GM18499 (cell line): ENCODE measurements at regions not wholly inside any gene's neighbourhood (a gene's known extent, or its start where the extent isn't known, plus 50 kb on each side); places are given as distances from the start of the nearest gene placed in this dataset.

ENCODE experiments used
- ATAC-seq: cut with Tn5 transposase; IDR thresholded peaks from one replicate; pipeline ENCODE4 v1.9.1; 2021; ENCODE audit warnings: moderate number of reproducible peaks; ENCODE audit not compliant: insufficient read depth, unreplicated experiment

DNA sequence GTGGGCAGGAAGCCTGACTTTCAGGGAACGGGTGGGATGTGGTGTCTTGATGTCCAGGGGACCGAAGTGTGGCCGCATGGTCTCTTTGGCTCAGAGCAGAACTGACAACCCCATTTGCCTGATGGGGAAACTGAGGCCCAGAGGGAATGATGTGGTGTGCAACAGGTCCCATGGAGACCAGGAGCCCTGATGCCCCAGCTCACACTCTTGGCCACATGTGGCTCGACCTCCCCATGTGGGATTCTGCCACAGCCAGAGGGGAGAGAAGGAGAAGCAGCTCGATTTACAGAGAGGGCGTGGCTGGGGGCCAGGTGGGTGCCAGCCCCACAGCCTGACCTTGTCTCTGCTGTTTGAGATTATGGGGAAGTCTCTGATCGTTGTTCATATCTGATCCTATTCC is 128.1 kb downstream of the TEX29 start:
- ATAC-seq: no peak

DNA sequence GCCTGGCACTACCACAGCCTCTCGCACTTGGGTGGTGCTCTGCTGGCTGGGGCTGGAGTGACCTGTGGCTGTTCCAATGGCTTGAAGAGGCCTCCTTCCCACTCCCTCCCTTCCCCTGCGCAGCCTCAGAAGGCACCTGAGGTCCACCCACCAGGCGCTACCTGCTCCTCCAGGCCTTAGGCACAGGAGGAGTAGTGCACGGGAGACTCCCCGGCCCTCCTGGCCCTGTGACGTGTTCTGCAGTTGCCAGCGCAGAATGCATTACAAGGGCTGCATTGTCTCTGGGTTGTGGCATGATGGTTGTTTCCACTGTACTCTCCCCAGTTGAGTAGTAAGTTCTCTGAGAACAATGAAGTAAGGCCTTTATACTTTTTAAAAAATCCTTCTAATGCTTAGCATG is 128.6 kb downstream of the TEX29 start:
- ATAC-seq: no peak

DNA sequence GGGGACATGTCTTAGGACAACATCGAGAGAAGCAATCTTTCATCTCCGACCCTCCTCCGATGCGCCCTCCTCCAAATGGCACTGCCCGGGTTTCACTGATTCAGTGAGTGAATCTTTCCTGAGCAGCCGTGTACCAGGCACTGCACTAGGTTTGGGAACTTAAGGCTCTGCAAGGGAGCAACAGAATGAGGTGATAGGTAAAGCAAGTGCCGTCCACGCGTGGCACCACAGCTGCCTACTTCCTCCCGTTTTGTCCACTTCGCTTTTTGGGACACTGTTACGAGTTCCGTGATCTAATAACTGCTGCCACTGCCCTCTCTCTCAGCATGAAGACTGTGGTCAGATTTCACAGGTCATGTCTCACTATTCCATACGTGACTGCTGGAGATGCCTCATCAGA is 131.0 kb downstream of the TEX29 start:
- ATAC-seq: no peak

DNA sequence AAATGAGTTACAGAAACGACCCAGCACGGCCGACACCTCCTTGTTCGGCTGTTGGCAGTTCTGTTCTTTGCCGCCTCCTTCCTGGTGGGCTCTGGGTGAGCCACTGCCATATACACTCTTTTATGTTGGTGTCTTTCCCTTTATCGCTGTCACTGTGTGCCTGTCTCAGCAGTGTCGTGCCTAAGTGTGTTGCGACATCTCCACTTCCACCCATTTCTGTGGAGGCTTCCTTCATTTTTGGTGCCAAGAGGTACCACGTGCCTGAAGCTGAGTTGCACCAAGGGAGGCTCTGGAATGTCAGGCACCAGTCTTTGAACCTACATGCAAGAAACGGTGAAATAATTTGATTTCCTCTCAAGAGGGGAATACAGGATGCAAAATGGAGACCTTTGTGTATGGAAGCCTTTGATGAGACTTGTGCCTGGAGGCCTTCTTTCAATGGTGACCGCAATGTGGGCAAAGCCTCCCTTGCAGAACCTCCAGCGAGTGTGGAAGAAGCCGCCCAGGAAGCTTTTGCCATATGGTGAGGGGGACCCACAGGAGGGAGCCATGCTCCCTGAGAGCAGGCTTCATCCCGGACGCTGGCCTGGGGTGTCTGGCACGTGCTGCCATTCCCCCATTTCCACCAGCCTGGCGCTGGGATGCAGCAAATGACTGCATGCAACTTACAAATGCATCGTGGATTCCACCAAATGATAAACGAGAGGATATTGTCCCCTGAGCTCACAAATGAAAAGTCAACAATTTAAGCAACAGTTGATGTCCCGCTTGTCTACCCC is 136.2 kb downstream of the TEX29 start:
- no peak for ATAC-seq

DNA sequence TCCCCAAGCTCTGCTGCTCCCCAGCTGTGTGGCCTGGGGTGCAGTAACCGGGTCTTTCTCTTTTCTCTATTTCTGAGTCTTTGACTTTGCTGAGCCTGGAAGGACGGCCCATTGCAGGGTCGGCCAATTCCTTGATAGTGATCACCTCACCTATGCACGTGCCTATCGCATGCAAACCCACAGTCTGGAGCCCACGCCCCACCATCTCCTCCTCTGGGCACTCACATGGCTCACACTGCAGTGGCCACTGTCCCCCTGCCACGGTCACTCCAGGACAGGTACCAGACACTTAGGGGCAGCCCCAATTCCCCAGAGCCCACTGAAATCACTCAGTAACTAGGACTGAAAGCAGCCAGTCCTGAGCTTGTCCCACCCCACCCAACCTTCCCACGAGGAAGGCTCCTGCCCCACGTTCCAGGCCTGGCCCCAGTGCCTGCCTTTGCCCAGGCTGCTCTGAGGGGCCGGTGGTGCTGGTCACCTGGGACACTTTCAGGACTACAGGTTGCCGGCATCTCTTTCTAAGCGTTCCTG is 137.6 kb downstream of the TEX29 start:
- no peak for ATAC-seq

DNA sequence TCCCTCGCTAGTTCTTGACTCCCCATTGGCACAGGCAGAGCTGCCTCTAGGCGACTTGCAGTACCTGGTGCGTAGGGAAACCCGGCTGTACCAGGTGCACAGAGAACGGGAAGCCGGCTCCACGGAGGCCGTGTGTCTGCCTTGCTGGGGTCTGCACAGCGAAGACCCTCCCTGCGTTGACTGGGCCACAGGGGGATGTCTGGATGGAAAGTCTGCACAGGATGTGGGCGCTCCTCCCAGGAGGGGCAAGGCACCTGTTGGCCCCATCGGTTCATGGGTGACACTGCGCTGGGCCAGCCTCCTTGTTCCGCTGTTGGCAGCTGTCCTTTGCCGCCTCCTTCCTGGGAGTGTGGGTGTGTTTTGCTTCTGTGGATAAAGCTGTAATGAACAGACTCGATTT is 138.3 kb downstream of the TEX29 start:
- no peak for ATAC-seq

DNA sequence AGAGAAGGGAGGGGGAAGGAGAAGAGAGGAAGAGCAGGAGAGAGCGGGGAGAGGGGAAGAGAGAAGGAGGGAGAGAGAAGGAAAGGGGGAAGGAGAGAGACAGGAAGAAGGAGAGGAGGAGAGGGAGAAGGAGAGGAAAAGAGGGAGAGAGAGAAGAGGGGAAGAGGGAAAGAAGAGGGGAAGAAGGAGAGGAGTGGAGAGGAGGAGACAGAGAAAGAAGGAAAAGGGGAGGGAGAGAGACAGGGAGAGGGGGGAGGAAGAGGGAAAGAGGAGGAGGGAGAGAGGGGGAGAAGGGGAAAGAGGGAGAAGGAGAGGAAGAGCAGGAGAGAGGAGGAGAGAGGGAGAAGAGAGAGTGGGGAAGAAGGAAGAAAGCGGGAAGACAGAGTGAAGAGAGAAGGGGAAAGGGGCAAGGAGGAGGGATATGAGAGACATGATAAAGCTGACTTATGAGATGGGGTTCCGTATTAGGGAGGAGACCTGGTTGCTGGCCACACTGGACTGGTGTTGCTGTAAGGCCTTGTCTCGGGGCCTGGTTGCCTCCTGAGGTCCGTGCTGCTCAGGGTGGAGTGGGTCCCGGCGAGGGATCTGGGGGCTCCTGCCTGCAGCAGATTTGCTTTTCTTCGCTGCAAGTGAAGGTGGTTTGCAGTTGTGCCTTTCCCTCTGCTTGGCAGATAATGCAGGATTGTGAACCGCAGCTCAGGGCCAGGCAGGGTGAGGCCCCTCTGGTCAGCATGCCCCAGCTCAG is 139.5 kb downstream of the TEX29 start:
- no peak for ATAC-seq

DNA sequence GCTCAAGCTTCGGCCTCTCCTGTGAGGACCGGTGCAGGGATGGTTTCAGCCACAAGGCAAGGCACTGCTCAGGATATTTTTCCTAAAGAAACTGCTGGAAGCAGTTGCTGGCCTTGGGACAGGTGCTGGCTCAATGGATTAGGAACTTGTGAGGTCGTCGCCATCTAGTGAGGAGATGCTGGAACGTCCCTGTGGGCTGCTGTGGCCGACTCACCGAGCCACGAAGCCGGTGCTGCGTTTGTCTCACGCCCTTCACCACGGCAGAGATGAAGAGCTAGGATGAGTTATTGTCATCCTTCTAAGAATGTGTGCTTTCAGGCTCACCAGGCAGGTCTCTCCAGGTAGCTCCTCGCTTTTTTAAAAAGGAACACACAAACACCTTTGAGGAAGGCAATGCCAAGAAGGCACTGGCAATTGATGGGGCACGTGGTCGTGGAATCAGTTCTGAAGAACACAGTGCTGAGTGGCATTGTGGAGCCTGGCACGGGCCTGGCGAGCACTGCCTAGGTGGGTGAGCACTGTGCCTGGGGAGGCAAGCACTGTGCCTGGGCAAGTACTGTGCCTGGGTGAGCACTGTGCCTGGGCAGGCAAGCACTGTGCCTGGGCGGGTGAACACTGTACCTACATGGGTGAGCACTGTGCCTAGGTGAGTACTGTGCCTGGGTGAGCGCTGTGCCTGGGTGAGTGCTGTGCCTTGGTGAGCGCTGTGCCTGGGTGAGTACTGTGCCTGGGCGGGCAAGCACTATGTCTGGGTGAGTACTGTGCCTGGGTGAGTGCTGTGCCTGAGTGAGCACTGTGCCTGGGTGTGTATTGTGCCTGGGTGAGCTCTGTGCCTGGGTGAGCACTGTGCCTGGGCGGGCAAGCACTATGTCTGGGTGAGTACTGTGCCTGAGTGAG is 140.4 kb downstream of the TEX29 start:
- ATAC-seq: no peak

DNA sequence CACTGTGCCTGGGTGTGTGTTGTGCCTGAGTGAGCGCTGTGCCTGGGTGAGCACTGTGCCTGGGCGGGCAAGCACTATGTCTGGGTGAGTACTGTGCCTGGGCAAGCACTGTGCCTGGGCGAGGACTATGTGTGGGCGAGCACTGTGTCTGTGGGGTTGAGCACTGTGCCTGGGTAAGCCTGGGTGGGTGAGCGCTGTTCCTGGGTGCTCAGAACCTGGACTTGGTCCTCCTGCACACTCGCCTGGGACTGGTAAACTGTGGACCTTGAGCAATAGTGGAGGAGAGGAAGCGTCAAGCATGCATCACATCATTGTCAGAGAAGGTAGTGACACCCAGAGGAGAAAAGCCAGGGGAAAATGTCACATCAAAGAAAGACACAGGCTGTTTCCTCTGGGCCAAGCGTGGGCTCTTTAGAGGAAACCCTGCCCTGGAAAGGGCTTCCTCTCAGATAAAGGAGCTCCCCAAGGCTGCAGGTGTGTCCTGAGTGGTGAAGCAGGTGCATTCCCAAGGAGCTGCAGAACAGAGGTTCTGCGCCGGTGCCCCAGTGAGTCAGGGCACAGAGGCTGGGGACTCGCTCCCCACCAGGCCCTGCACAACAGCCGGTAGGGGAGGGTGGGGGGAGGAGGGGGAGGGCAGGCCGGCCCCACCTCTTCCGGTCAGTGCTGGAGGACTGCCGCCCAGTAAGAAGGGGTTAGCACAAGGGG is 141.2 kb downstream of the TEX29 start:
- no peak for ATAC-seq

DNA sequence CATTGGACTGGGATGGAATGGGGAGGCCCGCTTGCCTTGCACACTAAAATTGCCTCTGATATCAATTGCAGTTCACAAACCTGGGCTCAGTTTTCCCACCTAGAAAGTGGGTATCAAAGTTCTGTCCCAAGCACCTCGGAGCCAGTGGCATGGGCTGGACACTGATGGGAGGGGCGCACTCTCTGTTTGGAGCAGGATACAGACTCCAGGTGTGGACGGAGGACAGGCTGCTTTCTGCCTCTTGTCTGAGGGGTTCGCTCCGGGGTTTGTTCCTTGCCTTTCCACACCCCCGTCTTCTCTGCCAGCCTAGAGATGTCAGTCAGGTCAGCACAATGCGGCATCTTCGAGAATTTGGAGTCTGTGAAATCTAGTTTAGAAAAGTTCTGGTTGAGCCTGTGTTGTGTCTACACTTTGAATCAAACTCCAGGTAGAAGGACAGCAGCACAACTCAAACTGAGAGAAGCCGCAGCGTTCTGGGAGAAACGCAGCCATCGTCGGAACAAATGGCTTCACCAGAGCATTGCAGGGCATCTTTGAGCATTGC is 141.9 kb downstream of the TEX29 start:
- ATAC-seq: no peak

DNA sequence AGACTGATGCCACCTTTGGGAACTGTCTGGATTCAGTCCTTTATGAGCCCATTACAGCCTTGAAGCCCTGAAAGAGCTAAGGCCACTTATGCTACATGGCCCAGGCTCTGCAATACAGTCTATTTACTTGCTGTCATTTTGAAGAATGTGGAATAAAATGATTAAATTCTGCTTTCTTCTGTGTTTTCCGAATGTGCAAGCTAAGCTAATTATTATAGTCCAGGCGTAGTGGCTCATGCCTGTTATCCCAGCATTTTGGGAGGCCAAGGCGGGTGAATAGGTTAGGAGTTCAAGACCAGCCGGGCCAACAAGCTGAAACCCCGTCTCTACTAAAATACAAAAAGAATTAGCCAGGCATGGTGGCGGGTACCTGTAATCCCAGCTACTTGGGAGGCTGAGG is 142.5 kb downstream of the TEX29 start:
- ATAC-seq: no peak

DNA sequence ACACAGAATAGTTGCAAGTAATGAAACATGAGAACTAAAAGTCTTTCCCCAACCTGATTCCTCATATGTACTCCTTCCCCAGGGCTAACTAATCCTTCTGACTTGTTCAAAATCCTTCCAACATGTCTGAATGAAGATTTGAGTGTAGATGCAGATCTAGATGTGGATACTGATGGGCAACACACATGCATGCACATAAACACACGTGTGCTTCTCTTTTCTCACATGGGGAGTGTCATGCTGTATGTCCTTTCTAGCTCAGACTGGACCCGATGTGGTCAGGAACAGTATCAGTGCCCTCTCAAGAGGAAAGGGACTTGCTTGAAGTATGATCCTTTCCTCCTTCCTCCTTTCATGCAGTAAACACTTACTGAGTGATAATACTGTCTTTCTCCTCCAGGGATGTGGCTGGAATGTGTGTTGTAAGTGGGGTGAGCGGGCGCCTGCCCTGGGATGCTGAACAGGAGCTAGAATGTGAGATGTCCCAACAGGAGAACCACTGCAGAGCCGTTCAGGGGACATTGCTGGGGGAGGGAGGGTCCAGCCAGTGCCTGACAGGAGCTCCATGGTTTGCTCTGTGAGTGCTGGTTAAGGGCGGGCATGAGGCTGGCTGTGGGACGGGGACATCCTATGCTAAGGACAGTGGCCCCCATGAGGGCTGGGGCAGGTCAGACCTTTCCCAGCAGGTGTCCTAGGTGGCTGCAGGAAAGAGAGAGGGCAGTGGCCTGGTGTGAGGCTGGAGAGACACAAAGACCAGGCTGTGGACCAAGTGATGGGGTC is 146.9 kb downstream of the TEX29 start:
- no peak for ATAC-seq

DNA sequence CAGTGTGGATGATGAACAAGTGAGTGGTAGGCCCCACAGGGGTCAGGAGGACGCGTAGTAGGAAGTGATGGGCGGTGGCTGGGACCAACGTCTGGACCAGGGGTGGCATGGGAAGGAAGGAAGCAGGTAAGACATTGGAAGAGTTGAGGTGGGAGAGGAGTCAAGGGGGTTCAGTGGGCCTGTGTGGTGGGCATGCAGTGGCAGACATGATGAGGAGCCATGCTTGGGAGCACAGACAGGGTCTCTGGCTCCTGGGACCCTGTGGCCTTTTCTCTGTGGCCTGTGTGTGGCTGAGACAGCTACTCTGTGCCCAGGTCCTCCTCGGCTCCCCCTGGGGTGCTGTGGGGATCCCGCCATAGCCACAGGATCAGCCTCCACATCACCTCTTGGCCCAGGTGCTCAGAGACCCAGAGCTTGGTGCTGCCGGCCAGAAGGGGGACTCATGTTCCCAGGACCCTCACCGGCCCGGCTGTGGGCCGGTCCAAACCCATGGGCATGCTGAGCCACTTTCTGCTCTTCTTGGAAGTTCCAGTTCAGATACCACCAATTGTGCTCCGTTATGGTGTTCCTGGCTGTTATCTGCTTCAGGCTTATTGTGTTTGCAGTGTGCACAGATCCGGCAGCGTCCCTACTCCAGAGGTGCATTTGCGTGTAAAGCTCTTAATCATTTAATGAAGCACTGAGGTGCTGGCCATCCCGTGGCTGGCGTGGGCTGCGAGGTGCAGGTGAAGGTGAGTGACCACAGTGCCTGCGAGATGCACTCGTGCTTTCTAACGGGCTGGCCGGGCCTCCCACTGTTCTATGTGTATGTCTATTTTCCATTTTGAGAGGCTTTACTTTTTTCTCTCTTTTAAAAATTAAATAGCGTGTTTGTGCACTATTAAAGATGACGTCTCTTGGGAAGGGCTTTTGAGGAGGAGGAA is 147.9 kb downstream of the TEX29 start:
- no peak for ATAC-seq

DNA sequence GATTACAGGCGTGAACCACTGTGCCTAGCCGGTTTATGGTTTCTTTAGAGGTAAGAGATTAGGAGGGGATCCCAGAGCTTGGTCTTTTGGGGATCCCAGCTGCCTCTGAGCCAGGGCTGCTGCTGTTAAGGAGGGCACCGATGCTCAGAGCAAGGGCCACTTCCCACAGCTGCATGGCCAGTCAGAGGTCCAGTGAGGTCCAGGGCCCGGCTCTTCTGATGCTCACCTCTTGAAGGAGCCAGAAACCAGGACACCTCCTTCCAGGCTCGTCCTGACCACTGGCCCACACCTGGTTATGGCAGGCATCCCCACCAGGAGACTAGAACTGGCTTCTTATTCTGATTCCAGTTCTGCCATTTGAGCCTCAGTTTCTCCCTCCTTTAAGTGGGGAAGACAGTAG is 149.0 kb downstream of the TEX29 start:
- no peak for ATAC-seq

DNA sequence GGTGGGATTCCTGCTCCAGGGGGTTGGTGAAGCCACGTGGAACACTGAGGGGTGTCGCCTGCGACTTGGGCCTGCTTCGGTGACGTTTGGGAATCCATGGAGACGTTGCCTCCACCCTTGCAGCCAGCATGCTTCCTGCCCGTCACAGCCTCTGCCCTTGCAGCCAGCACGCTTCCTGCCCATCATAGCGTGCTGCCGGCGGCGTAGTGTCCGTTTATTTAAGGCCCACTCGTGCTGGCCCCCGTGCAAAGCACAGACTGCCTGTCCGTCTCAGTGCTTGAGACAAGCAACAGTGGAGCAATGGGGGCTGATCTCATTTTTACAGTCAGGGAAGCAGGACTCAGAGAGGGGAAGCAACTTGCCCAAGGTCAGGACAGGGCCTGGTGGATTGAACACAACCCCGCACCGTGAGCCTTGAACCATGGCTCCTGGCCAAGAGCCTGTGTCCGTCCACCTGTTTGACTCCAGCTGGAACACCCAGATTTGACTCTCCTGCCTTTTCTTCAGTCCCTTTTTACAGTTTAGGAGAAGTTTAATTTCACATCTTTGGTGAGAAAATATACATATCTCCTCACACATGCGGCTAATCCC is 149.6 kb downstream of the TEX29 start:
- no peak for ATAC-seq

DNA sequence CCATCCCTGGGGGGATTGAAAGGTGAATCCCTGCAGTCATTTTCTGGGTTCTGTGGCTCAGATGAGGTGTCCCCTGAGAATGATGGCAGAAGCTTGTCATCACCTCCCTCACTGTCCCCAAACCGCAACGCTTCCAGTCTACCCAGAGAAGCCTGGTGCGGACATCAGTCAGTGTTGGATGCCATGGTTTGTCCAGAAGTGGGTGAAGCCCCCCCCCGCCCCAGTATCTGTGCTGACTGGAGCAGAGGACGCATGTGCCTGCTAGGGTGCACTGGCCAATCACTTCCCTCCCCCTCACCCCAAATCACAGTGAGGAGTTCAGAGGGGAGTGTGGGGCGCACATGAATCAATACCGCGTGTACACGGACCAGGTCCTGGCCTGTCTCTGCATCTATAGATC is 150.5 kb downstream of the TEX29 start:
- no peak for ATAC-seq

DNA sequence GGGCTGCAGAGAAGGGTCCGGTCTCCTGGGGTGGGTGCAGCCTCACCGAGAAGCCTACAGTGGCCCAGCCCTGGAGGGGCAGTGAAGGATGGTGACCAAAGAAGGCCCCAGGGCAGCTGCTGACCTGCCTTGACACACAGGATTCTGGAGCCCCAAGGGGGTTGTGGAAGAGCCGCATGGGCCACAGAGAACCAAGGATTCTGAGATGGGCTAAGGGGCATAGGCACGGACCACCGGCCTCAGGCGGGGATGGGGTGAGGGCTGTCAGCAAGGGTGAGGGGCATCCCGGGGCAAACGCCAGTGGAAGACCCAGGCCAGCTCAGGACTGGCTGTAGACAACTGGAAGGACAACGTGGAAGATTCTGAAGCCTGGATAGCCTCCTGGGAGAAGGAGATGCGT is 151.6 kb downstream of the TEX29 start:
- ATAC-seq: no peak
